ENCODE measurements at regions not wholly inside any gene's neighbourhood (a gene's known extent, or its start where the extent isn't known, plus 50 kb on each side); places are given as distances from the start of the nearest gene placed in this dataset.
"Not testable (repeated sequence)": the region's sequence is repeated elsewhere in the genome, so short reads cannot be mapped to it uniquely, and the experiment has no call there.

- Mint-ChIP-seq H3K27ac (no peak overlapping the region), H3K4me1 (ENCODE audit: low read depth) (no peaks in the 10 kb centered on the region), H3K27me3 (ENCODE audit: low read depth) (peaks cover 13% of the 10 kb centered on the region), H3K4me3 (no peak overlapping the region), H3K36me3 (ENCODE audit: low read depth) (no peaks in the 10 kb centered on the region), H3K9me3 (no peaks in the 10 kb centered on the region)
- no peak for DNase-seq (ENCODE audit: low spot score)
Measured at GRCh38 chrX:130524476-130525194, 122.8 kb downstream of the RBMX2 start.

- no peaks in the 10 kb centered on the region for H3K9me3 Mint-ChIP-seq
- no peak for DNase-seq (ENCODE audit: low spot score)
- H3K27me3 Mint-ChIP-seq (ENCODE audit: low read depth), result peaks cover 10% of the 10 kb centered on the region
- H3K36me3 Mint-ChIP-seq (ENCODE audit: low read depth), result no peaks in the 10 kb centered on the region
- no peak overlapping the region for H3K4me3 Mint-ChIP-seq
- H3K27ac Mint-ChIP-seq, result no peak overlapping the region
- no peaks in the 10 kb centered on the region for H3K4me1 Mint-ChIP-seq (ENCODE audit: low read depth)
Measured at GRCh38 chrX:130529531-130529930, 127.7 kb downstream of the RBMX2 start.

- H3K27me3 Mint-ChIP-seq (ENCODE audit: low read depth), result peaks cover 4% of the 10 kb centered on the region
- DNase-seq (ENCODE audit: low spot score), result no peak
- no peak overlapping the region for H3K27ac Mint-ChIP-seq
- no peaks in the 10 kb centered on the region for H3K4me1 Mint-ChIP-seq (ENCODE audit: low read depth)
- H3K4me3 Mint-ChIP-seq, result no peak overlapping the region
- no peaks in the 10 kb centered on the region for H3K36me3 Mint-ChIP-seq (ENCODE audit: low read depth)
- H3K9me3 Mint-ChIP-seq, result no peaks in the 10 kb centered on the region
Measured at GRCh38 chrX:130531066-130531465, 129.3 kb downstream of the RBMX2 start.

GRCh38 chrX:130539721-130540321, 138.0 kb downstream of the RBMX2 start:
- Mint-ChIP-seq H3K27ac (no peak overlapping the region), H3K9me3 (no peaks in the 10 kb centered on the region), H3K27me3 (ENCODE audit: low read depth) (no peaks in the 10 kb centered on the region), H3K36me3 (ENCODE audit: low read depth) (no peaks in the 10 kb centered on the region), H3K4me3 (no peak overlapping the region), H3K4me1 (ENCODE audit: low read depth) (no peaks in the 10 kb centered on the region)
- peak; percentile 15 for DNase-seq (ENCODE audit: low spot score)

GRCh38 chrX:130543603-130544325, 142.0 kb downstream of the RBMX2 start:
- no peak overlapping the region for H3K27ac Mint-ChIP-seq

GRCh38 chrX:130545796-130546195, 144.0 kb downstream of the RBMX2 start:
- Mint-ChIP-seq H3K4me1 (ENCODE audit: low read depth) (no peaks in the 10 kb centered on the region), H3K4me3 (no peak overlapping the region), H3K36me3 (ENCODE audit: low read depth) (no peaks in the 10 kb centered on the region), H3K9me3 (no peaks in the 10 kb centered on the region), H3K27ac (no peak overlapping the region), H3K27me3 (ENCODE audit: low read depth) (peaks cover 9% of the 10 kb centered on the region)
- no peak for DNase-seq (ENCODE audit: low spot score)

More at GRCh38 chrX:130543603-130544325, 142.0 kb downstream of the RBMX2 start:
- no peak for DNase-seq (ENCODE audit: low spot score)
- Mint-ChIP-seq H3K9me3 (no peaks in the 10 kb centered on the region), H3K4me3 (no peak overlapping the region), H3K27me3 (ENCODE audit: low read depth) (peaks cover 2% of the 10 kb centered on the region), H3K4me1 (ENCODE audit: low read depth) (no peaks in the 10 kb centered on the region), H3K36me3 (ENCODE audit: low read depth) (no peaks in the 10 kb centered on the region)

GRCh38 chrX:130549382-130549781, 147.6 kb downstream of the RBMX2 start:
- H3K27ac Mint-ChIP-seq; H3K4me3 Mint-ChIP-seq; H3K4me1 Mint-ChIP-seq (ENCODE audit: low read depth); H3K9me3 Mint-ChIP-seq; DNase-seq (ENCODE audit: low spot score); H3K36me3 Mint-ChIP-seq (ENCODE audit: low read depth): not testable (repeated sequence)
- peaks cover 17% of the 10 kb centered on the region for H3K27me3 Mint-ChIP-seq (ENCODE audit: low read depth)

- H3K27ac Mint-ChIP-seq, result no peak overlapping the region
- H3K4me1 Mint-ChIP-seq (ENCODE audit: low read depth), result no peaks in the 10 kb centered on the region
- no peaks in the 10 kb centered on the region for H3K36me3 Mint-ChIP-seq (ENCODE audit: low read depth)
- no peak for DNase-seq (ENCODE audit: low spot score)
- H3K4me3 Mint-ChIP-seq, result no peak overlapping the region
- H3K9me3 Mint-ChIP-seq, result no peaks in the 10 kb centered on the region
- H3K27me3 Mint-ChIP-seq (ENCODE audit: low read depth), result peaks cover 17% of the 10 kb centered on the region
Measured at GRCh38 chrX:130550351-130550750, 148.6 kb downstream of the RBMX2 start.

- no peaks in the 10 kb centered on the region for H3K36me3 Mint-ChIP-seq (ENCODE audit: low read depth)
- no peaks in the 10 kb centered on the region for H3K9me3 Mint-ChIP-seq
- no peak overlapping the region for H3K27ac Mint-ChIP-seq
- H3K27me3 Mint-ChIP-seq (ENCODE audit: low read depth), result peaks cover 22% of the 10 kb centered on the region
- no peaks in the 10 kb centered on the region for H3K4me1 Mint-ChIP-seq (ENCODE audit: low read depth)
- no peak overlapping the region for H3K4me3 Mint-ChIP-seq
- no peak for DNase-seq (ENCODE audit: low spot score)
Measured at GRCh38 chrX:130552444-130553073, 150.8 kb downstream of the RBMX2 start.

GRCh38 chrX:130555341-130555740, 153.6 kb downstream of the RBMX2 start:
- Mint-ChIP-seq H3K4me3 (no peak overlapping the region), H3K27ac (no peak overlapping the region), H3K36me3 (ENCODE audit: low read depth) (no peaks in the 10 kb centered on the region), H3K27me3 (ENCODE audit: low read depth) (peaks cover 13% of the 10 kb centered on the region), H3K4me1 (ENCODE audit: low read depth) (no peaks in the 10 kb centered on the region), H3K9me3 (no peaks in the 10 kb centered on the region)
- no peak for DNase-seq (ENCODE audit: low spot score)

- no peak overlapping the region for H3K27ac Mint-ChIP-seq
- no peak for DNase-seq (ENCODE audit: low spot score)
- no peaks in the 10 kb centered on the region for H3K4me1 Mint-ChIP-seq (ENCODE audit: low read depth)
- H3K27me3 Mint-ChIP-seq (ENCODE audit: low read depth), result peaks cover 13% of the 10 kb centered on the region
- no peak overlapping the region for H3K4me3 Mint-ChIP-seq
- no peaks in the 10 kb centered on the region for H3K9me3 Mint-ChIP-seq
- H3K36me3 Mint-ChIP-seq (ENCODE audit: low read depth), result no peaks in the 10 kb centered on the region
Measured at GRCh38 chrX:130555757-130556156, 154.0 kb downstream of the RBMX2 start.

- DNase-seq (ENCODE audit: low spot score), result no peak
Measured at GRCh38 chrX:130556951-130557350, 155.2 kb downstream of the RBMX2 start.

GRCh38 chrX:130560544-130560943, 158.8 kb downstream of the RBMX2 start:
- H3K36me3 Mint-ChIP-seq (ENCODE audit: low read depth), result no peaks in the 10 kb centered on the region
- no peak overlapping the region for H3K27ac Mint-ChIP-seq
- H3K4me1 Mint-ChIP-seq (ENCODE audit: low read depth), result no peaks in the 10 kb centered on the region
- no peak overlapping the region for H3K4me3 Mint-ChIP-seq
- peaks cover 5% of the 10 kb centered on the region for H3K27me3 Mint-ChIP-seq (ENCODE audit: low read depth)
- no peaks in the 10 kb centered on the region for H3K9me3 Mint-ChIP-seq
- no peak for DNase-seq (ENCODE audit: low spot score)

More at GRCh38 chrX:130556951-130557350, 155.2 kb downstream of the RBMX2 start:
- H3K9me3 Mint-ChIP-seq, result no peaks in the 10 kb centered on the region
- no peaks in the 10 kb centered on the region for H3K36me3 Mint-ChIP-seq (ENCODE audit: low read depth)
- no peak overlapping the region for H3K4me3 Mint-ChIP-seq
- no peak overlapping the region for H3K27ac Mint-ChIP-seq
- H3K4me1 Mint-ChIP-seq (ENCODE audit: low read depth), result no peaks in the 10 kb centered on the region
- H3K27me3 Mint-ChIP-seq (ENCODE audit: low read depth), result peaks cover 6% of the 10 kb centered on the region

GRCh38 chrX:130561930-130562329, 160.1 kb downstream of the RBMX2 start:
- DNase-seq (ENCODE audit: low spot score), result no peak
- Mint-ChIP-seq H3K9me3 (no peaks in the 10 kb centered on the region), H3K36me3 (ENCODE audit: low read depth) (no peaks in the 10 kb centered on the region), H3K27me3 (ENCODE audit: low read depth) (peaks cover 3% of the 10 kb centered on the region), H3K27ac (no peak overlapping the region), H3K4me1 (ENCODE audit: low read depth) (no peaks in the 10 kb centered on the region), H3K4me3 (no peak overlapping the region)

Data from T-helper 2 cell treated with Interferon-gamma antibody and Interleukin-4, amounts not matched to agents 5 μg/mL and 100 μg/mL, for 36 hours (primary cell).